IMR-90 (cell line): ENCODE measurements at regions not wholly inside any gene's neighbourhood (a gene's known extent, or its start where the extent isn't known, plus 50 kb on each side); places are given as distances from the start of the nearest gene placed in this dataset.

Experiments used
- CEBPB ChIP-seq: IDR thresholded peaks from 2 replicates; pipeline ENCODE4 v1.6.1; 2012; ENCODE audit warnings: low read depth, low read length, improper control_type of control experiment
- CTCF ChIP-seq: conservative IDR thresholded peaks from 2 replicates; pipeline ENCODE4 v1.5.1; 2012; ENCODE audit warnings: mild to moderate bottlenecking, low read depth, low read length, improper control_type of control experiment
- FOS ChIP-seq: fragments of 150-350 bp; IDR thresholded peaks from 2 replicates; pipeline ENCODE4 v1.6.1; 2016; ENCODE audit warnings: low read depth, low read length
- MAFK ChIP-seq: IDR thresholded peaks from 2 replicates; pipeline ENCODE4 v1.6.1; 2012; ENCODE audit warnings: low read depth, low read length, improper control_type of control experiment
- MXI1 ChIP-seq: IDR thresholded peaks from 2 replicates; pipeline ENCODE4 v1.6.1; 2012; ENCODE audit warnings: low read depth, mild to moderate bottlenecking, low read length, moderate library complexity, borderline replicate concordance
- POLR2A ChIP-seq: IDR thresholded peaks from 2 replicates; pipeline ENCODE4 v1.6.1; 2012; ENCODE audit warnings: mild to moderate bottlenecking, low read depth, low read length
- RAD21 ChIP-seq: IDR thresholded peaks from 2 replicates; pipeline ENCODE4 v1.6.1; 2012; ENCODE audit warnings: low read length, improper control_type of control experiment
- RCOR1 ChIP-seq: IDR thresholded peaks from 2 replicates; pipeline ENCODE4 v1.6.1; 2012; ENCODE audit warnings: mild to moderate bottlenecking, low read length, improper control_type of control experiment; ENCODE audit not compliant: insufficient replicate concordance
- SMC3 ChIP-seq: fragments of 150-350 bp; IDR thresholded peaks from 2 replicates; pipeline ENCODE4 v1.6.1; 2016; ENCODE audit warnings: low read depth, mild to moderate bottlenecking, antibody characterized with exemption, low read length, moderate library complexity

DNA sequence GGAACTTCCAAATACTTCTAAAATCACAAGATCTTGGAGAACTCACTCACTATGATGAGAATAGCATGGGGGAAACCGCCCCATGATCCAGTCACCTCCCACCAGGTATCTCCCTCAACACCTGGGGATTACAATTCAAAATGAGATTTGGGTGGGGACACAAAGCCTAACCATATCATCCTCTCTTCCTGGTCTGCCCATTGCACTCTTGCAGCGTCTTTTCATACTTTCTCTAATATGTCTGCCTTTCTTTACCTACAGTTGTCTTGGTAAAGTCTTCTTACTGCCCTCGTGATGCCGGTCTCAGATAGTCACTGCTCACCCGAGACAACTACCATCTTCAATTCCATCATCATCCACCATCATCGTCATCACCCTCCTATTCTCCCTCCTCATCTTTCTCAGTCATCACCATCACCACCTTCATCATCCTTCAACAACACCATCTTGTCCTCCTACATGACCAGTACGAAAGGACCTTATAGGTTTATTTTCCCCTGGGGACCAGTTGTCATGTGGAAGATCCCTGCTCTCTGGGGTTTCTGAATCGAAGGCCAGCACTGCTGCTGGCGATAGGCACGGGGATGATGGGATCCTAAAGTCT is 58.5 kb upstream of the CASZ1 start:
- TF ChIP-seq CTCF (no peak), POLR2A (no peak), RCOR1 (no peak), SMC3 (no peak), FOS (no peak), RAD21 (no peak), MXI1 (no peak), MAFK (no peak), CEBPB (no peak)
